ENCODE measurements at regions not wholly inside any gene's neighbourhood (a gene's known extent, or its start where the extent isn't known, plus 50 kb on each side); places are given as distances from the start of the nearest gene placed in this dataset.

- DNase-seq, result no peak
Measured at GRCh38 chr15:52862677-52863076, 72.5 kb upstream of the ONECUT1 start.

GRCh38 chr15:52858782-52859176 is 68.6 kb upstream of the ONECUT1 start:
- DNase-seq, result peak; percentile 64

- DNase-seq, result peak; percentile 78
Measured at GRCh38 chr15:52857937-52858781, 68.0 kb upstream of the ONECUT1 start.

GRCh38 chr15:52857471-52857870 is 67.3 kb upstream of the ONECUT1 start:
- DNase-seq, result no peak

- DNase-seq, result no peak
Measured at GRCh38 chr15:52856286-52856685, 66.2 kb upstream of the ONECUT1 start.

GRCh38 chr15:52855157-52855556 is 65.0 kb upstream of the ONECUT1 start:
- no peak for DNase-seq

GRCh38 chr15:52844823-52845222 is 54.7 kb upstream of the ONECUT1 start:
- DNase-seq, result no peak

All from NCI-H69 (cell line).